ENCODE measurements at regions not wholly inside any gene's neighbourhood (a gene's known extent, or its start where the extent isn't known, plus 50 kb on each side); places are given as distances from the start of the nearest gene placed in this dataset.

DNA sequence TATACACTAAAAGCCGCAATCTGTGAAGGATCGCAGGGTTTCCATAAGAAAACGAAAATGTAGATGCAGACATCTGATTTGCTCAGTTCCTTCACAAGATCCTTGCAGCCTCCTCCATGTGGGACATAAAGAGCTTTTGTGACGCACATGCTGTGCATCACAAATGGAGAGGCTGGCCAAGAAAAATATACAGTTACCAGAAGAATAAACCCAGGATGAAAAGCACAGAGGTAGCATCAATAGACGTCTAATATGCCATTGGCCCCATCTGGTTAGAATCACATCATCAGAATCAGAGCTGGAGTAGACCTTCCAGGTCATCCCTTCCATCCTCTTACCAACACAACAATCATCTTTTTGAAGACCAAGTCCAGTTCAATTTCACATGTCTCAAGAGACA is 517.4 kb downstream of the RAB28 start:
- DNase-seq (ENCODE audit: low spot score), result no peak
- Histone ChIP-seq H3K4me1 (ENCODE audit: control insufficient read depth in 4 of 4, insufficient read depth in 4 of 4, low read length in 3 of 4) (peaks cover 0 to 13% (median 5%) of the 10 kb centered on the region in 4 donors), H3K27ac (ENCODE audit: low read depth in 1 of 2, low read length in 2 of 2) (no peak overlapping the region), H3K27me3 (ENCODE audit: control insufficient read depth in 4 of 4, insufficient read depth in 4 of 4, low read length in 3 of 4) (no peaks in the 10 kb centered on the region), H3K36me3 (ENCODE audit: control insufficient read depth in 4 of 4, insufficient read depth in 3 of 4, low read depth in 1 of 4, low read length in 3 of 4) (no peaks in the 10 kb centered on the region), H3K9ac (ENCODE audit: low read depth in 1 of 2, low read length in 2 of 2) (no peak overlapping the region), H3K4me3 (ENCODE audit: low read depth in 1 of 3, low read length in 3 of 3) (no peak overlapping the region), H3K9me3 (ENCODE audit: control insufficient read depth in 4 of 4, low read length in 3 of 4) (no peaks in the 10 kb centered on the region)
- 92% methylated on average over 5 of the region's 5 CpGs for WGBS
- TF ChIP-seq RAD21 (IDR thresholded peaks at IDR 0.05) (no peak), TAF1 (conservative IDR thresholded peaks at IDR 0.05) (no peak), SP1 (IDR thresholded peaks at IDR 0.05) (no peak), HNF4A (conservative IDR thresholded peaks at IDR 0.05) (no peak)
- TF ChIP-seq, protein P1, sequence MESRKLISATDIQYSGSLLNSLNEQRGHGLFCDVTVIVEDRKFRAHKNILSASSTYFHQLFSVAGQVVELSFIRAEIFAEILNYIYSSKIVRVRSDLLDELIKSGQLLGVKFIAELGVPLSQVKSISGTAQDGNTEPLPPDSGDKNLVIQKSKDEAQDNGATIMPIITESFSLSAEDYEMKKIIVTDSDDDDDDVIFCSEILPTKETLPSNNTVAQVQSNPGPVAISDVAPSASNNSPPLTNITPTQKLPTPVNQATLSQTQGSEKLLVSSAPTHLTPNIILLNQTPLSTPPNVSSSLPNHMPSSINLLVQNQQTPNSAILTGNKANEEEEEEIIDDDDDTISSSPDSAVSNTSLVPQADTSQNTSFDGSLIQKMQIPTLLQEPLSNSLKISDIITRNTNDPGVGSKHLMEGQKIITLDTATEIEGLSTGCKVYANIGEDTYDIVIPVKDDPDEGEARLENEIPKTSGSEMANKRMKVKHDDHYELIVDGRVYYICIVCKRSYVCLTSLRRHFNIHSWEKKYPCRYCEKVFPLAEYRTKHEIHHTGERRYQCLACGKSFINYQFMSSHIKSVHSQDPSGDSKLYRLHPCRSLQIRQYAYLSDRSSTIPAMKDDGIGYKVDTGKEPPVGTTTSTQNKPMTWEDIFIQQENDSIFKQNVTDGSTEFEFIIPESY (IDR thresholded peaks at IDR 0.05), result no peak
- TF ChIP-seq, protein P2, sequence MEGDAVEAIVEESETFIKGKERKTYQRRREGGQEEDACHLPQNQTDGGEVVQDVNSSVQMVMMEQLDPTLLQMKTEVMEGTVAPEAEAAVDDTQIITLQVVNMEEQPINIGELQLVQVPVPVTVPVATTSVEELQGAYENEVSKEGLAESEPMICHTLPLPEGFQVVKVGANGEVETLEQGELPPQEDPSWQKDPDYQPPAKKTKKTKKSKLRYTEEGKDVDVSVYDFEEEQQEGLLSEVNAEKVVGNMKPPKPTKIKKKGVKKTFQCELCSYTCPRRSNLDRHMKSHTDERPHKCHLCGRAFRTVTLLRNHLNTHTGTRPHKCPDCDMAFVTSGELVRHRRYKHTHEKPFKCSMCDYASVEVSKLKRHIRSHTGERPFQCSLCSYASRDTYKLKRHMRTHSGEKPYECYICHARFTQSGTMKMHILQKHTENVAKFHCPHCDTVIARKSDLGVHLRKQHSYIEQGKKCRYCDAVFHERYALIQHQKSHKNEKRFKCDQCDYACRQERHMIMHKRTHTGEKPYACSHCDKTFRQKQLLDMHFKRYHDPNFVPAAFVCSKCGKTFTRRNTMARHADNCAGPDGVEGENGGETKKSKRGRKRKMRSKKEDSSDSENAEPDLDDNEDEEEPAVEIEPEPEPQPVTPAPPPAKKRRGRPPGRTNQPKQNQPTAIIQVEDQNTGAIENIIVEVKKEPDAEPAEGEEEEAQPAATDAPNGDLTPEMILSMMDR (IDR thresholded peaks at IDR 0.05; ENCODE audit: low read depth, low read length, missing input control), result no peak

DNA sequence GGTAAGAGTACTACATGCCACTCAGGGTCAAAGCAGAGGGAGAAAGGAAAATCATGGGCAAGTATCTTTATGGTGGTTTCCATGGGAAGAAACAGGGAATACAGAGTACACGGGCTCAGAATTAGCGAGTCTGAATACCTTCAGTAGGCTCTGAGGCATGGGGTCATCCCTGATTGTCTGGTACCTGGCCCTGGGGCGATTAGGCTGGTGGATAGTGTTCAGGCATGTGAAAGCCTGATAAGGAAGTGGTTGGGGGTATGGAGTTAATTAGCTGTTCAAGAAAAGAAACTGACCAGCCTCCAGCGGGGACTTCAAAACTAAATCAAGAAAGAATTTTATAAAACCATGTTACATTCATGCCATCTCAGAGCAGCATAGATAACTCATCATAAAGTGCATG is 518.8 kb downstream of the RAB28 start:
- H3K27me3 ChIP-seq (ENCODE audit: control insufficient read depth in 4 of 4, insufficient read depth in 4 of 4, low read length in 3 of 4), result no peaks in the 10 kb centered on the region
- no peaks in the 10 kb centered on the region for H3K36me3 ChIP-seq (ENCODE audit: control insufficient read depth in 4 of 4, insufficient read depth in 3 of 4, low read depth in 1 of 4, low read length in 3 of 4)
- peaks cover 0 to 11% (median 5%) of the 10 kb centered on the region in 4 donors for H3K4me1 ChIP-seq (ENCODE audit: control insufficient read depth in 4 of 4, insufficient read depth in 4 of 4, low read length in 3 of 4)
- H3K4me3 ChIP-seq (ENCODE audit: low read depth in 1 of 3, low read length in 3 of 3), result no peak overlapping the region
- no peak overlapping the region for H3K9ac ChIP-seq (ENCODE audit: low read depth in 1 of 2, low read length in 2 of 2)
- H3K27ac ChIP-seq (ENCODE audit: low read depth in 1 of 2, low read length in 2 of 2), result no peak overlapping the region
- TF ChIP-seq HNF4G (IDR thresholded peaks at IDR 0.05) (no peak), EGR1 (IDR thresholded peaks at IDR 0.05; ENCODE audit: low read depth in 2 of 2) (no peak), JUND (IDR thresholded peaks at IDR 0.05) (no peak), YY1 (IDR thresholded peaks at IDR 0.05) (no peak), RXRA (IDR thresholded peaks at IDR 0.05) (no peak), SP1 (IDR thresholded peaks at IDR 0.05) (no peak), RAD21 (IDR thresholded peaks at IDR 0.05) (no peak), FOXA1 (IDR thresholded peaks at IDR 0.05) (no peak), FOXA2 (IDR thresholded peaks at IDR 0.05) (no peak), HNF4A (conservative IDR thresholded peaks at IDR 0.05) (no peak), TAF1 (conservative IDR thresholded peaks at IDR 0.05) (no peak), GABPA (IDR thresholded peaks at IDR 0.05 in 1 of 2, conservative IDR thresholded peaks at IDR 0.05 in 1 of 2) (no peak), NR2F2 (IDR thresholded peaks at IDR 0.05) (no peak)
- TF ChIP-seq, protein P3, sequence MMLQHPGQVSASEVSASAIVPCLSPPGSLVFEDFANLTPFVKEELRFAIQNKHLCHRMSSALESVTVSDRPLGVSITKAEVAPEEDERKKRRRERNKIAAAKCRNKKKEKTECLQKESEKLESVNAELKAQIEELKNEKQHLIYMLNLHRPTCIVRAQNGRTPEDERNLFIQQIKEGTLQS (IDR thresholded peaks at IDR 0.05), result no peak
- TF ChIP-seq, protein P2 (IDR thresholded peaks at IDR 0.05; ENCODE audit: low read depth, low read length, missing input control), result no peak
- TF ChIP-seq, protein P4, sequence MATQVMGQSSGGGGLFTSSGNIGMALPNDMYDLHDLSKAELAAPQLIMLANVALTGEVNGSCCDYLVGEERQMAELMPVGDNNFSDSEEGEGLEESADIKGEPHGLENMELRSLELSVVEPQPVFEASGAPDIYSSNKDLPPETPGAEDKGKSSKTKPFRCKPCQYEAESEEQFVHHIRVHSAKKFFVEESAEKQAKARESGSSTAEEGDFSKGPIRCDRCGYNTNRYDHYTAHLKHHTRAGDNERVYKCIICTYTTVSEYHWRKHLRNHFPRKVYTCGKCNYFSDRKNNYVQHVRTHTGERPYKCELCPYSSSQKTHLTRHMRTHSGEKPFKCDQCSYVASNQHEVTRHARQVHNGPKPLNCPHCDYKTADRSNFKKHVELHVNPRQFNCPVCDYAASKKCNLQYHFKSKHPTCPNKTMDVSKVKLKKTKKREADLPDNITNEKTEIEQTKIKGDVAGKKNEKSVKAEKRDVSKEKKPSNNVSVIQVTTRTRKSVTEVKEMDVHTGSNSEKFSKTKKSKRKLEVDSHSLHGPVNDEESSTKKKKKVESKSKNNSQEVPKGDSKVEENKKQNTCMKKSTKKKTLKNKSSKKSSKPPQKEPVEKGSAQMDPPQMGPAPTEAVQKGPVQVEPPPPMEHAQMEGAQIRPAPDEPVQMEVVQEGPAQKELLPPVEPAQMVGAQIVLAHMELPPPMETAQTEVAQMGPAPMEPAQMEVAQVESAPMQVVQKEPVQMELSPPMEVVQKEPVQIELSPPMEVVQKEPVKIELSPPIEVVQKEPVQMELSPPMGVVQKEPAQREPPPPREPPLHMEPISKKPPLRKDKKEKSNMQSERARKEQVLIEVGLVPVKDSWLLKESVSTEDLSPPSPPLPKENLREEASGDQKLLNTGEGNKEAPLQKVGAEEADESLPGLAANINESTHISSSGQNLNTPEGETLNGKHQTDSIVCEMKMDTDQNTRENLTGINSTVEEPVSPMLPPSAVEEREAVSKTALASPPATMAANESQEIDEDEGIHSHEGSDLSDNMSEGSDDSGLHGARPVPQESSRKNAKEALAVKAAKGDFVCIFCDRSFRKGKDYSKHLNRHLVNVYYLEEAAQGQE (IDR thresholded peaks at IDR 0.05), result no peak
- TF ChIP-seq, protein P1 (IDR thresholded peaks at IDR 0.05), result no peak
- TF ChIP-seq, protein P5, sequence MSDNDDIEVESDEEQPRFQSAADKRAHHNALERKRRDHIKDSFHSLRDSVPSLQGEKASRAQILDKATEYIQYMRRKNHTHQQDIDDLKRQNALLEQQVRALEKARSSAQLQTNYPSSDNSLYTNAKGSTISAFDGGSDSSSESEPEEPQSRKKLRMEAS (IDR thresholded peaks at IDR 0.05), result no peak
- WGBS, result 68% methylated on average over 4 of the region's 4 CpGs
- no peaks in the 10 kb centered on the region for H3K9me3 ChIP-seq (ENCODE audit: control insufficient read depth in 4 of 4, low read length in 3 of 4)
- DNase-seq (ENCODE audit: low spot score), result no peak
